22Rv1 (cell line): ENCODE measurements at regions not wholly inside any gene's neighbourhood (a gene's known extent, or its start where the extent isn't known, plus 50 kb on each side); places are given as distances from the start of the nearest gene placed in this dataset.
"Not testable (repeated sequence)": the region's sequence is repeated elsewhere in the genome, so short reads cannot be mapped to it uniquely, and the experiment has no call there.

Experiments used
- H3K27ac ChIP-seq: fragments of 450-650 bp; 2 replicates; pipeline ENCODE4 v1.5.1; 2017
- CTCF ChIP-seq: fragments of 450-650 bp; IDR thresholded peaks from 2 replicates; pipeline ENCODE4 v1.5.1; 2017; ENCODE audit warnings: mild to moderate bottlenecking
- ZFX ChIP-seq: fragments of 450-650 bp; IDR thresholded peaks from 2 replicates; pipeline ENCODE4 v1.6.1; 2017; ENCODE audit warnings: antibody characterized with exemption, borderline replicate concordance

GRCh38 chr3:18194431-18194830 lies 230.7 kb downstream of the SATB1 start:
- no peak overlapping the region for H3K27ac ChIP-seq
- no peak for TF ChIP-seq CTCF

DNA sequence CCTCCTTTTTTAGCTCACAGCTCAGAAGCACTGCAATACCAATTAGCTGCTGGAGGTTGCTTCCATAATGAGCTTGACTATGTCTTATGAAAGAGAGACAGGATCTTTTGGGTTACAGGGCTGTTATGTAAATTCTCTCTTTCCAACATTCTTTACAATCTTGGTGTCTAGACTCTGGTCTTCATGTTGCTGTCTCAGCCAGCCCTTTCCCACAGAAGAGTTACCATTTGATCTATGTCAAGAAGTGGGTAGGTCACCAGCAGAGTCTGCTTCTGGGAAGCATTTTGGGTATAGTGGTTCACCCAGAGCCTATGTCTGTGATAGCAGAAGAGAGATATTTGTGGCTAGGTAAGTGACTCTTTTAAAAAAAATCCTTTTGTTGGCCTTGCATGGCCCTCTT lies 234.5 kb downstream of the SATB1 start:
- no peak overlapping the region for H3K27ac ChIP-seq
- TF ChIP-seq CTCF (no peak), ZFX (no peak)

GRCh38 chr3:18189282-18190050 lies 235.7 kb downstream of the SATB1 start:
- TF ChIP-seq ZFX (no peak), CTCF (no peak)
- no peak overlapping the region for H3K27ac ChIP-seq

GRCh38 chr3:18188491-18188890 lies 236.6 kb downstream of the SATB1 start:
- TF ChIP-seq ZFX = no peak
- TF ChIP-seq CTCF = no peak
- H3K27ac ChIP-seq = no peak overlapping the region

- TF ChIP-seq CTCF = no peak
- TF ChIP-seq ZFX = no peak
- no peak overlapping the region for H3K27ac ChIP-seq
Observed at GRCh38 chr3:18185624-18186023, 239.5 kb downstream of the SATB1 start.

- H3K27ac ChIP-seq = not testable (repeated sequence)
Observed at GRCh38 chr3:18182923-18183322, 242.2 kb downstream of the SATB1 start.

GRCh38 chr3:18179521-18179920 lies 245.6 kb downstream of the SATB1 start:
- no peak overlapping the region for H3K27ac ChIP-seq
- TF ChIP-seq ZFX (no peak), CTCF (no peak)

- no peak overlapping the region for H3K27ac ChIP-seq
- no peak for TF ChIP-seq ZFX
- TF ChIP-seq CTCF = no peak
Observed at GRCh38 chr3:18177271-18177670, 247.9 kb downstream of the SATB1 start.

GRCh38 chr3:18173891-18174290 lies 251.2 kb downstream of the SATB1 start:
- not testable (repeated sequence) for H3K27ac ChIP-seq
